ENCODE measurements at regions not wholly inside any gene's neighbourhood (a gene's known extent, or its start where the extent isn't known, plus 50 kb on each side); places are given as distances from the start of the nearest gene placed in this dataset.

GRCh38 chr18:38932752-38933151 is 1367.2 kb upstream of the CELF4 start:
- no peak overlapping the region for H3K4me3 ChIP-seq (ENCODE audit: low read depth, low read length)
- DNase-seq (ENCODE audit: low read depth) = no peak
- TF ChIP-seq POLR2A (IDR thresholded peaks at IDR 0.05; ENCODE audit: extremely low read depth, insufficient read length) (no peak), MAX (IDR thresholded peaks at IDR 0.05; ENCODE audit: low read depth, low read length) (no peak), MYC (IDR thresholded peaks at IDR 0.05; ENCODE audit: low read depth, low read length) (no peak), CTCF (IDR thresholded peaks at IDR 0.05; ENCODE audit: low read depth, low read length) (no peak)

- no peak for DNase-seq (ENCODE audit: low read depth)
- TF ChIP-seq MYC (IDR thresholded peaks at IDR 0.05; ENCODE audit: low read depth, low read length) (no peak), MAX (IDR thresholded peaks at IDR 0.05; ENCODE audit: low read depth, low read length) (no peak), POLR2A (IDR thresholded peaks at IDR 0.05; ENCODE audit: extremely low read depth, insufficient read length) (no peak), CTCF (IDR thresholded peaks at IDR 0.05; ENCODE audit: low read depth, low read length) (no peak)
- no peak overlapping the region for H3K4me3 ChIP-seq (ENCODE audit: low read depth, low read length)
These were observed 1366.1 kb upstream of the CELF4 start for GRCh38 chr18:38931754-38932050.

- H3K4me3 ChIP-seq (ENCODE audit: low read depth, low read length) = no peak overlapping the region
- TF ChIP-seq POLR2A (IDR thresholded peaks at IDR 0.05; ENCODE audit: extremely low read depth, insufficient read length) = no peak
- no peak for TF ChIP-seq MYC (IDR thresholded peaks at IDR 0.05; ENCODE audit: low read depth, low read length)
- no peak for TF ChIP-seq CTCF (IDR thresholded peaks at IDR 0.05; ENCODE audit: low read depth, low read length)
- no peak for TF ChIP-seq MAX (IDR thresholded peaks at IDR 0.05; ENCODE audit: low read depth, low read length)
- DNase-seq (ENCODE audit: low read depth) = no peak
These were observed 1365.5 kb upstream of the CELF4 start for GRCh38 chr18:38930881-38931753.

- DNase-seq (ENCODE audit: low read depth) = no peak
- TF ChIP-seq MAX (IDR thresholded peaks at IDR 0.05; ENCODE audit: low read depth, low read length) (no peak), MYC (IDR thresholded peaks at IDR 0.05; ENCODE audit: low read depth, low read length) (no peak), POLR2A (IDR thresholded peaks at IDR 0.05; ENCODE audit: extremely low read depth, insufficient read length) (no peak), CTCF (IDR thresholded peaks at IDR 0.05; ENCODE audit: low read depth, low read length) (no peak)
- H3K4me3 ChIP-seq (ENCODE audit: low read depth, low read length) = no peak overlapping the region
These were observed 1357.9 kb upstream of the CELF4 start for GRCh38 chr18:38923540-38923939.

GRCh38 chr18:38923126-38923525 is 1357.5 kb upstream of the CELF4 start:
- no peak overlapping the region for H3K4me3 ChIP-seq (ENCODE audit: low read depth, low read length)
- no peak for DNase-seq (ENCODE audit: low read depth)
- no peak for TF ChIP-seq MAX (IDR thresholded peaks at IDR 0.05; ENCODE audit: low read depth, low read length)
- no peak for TF ChIP-seq POLR2A (IDR thresholded peaks at IDR 0.05; ENCODE audit: extremely low read depth, insufficient read length)
- TF ChIP-seq CTCF (IDR thresholded peaks at IDR 0.05; ENCODE audit: low read depth, low read length) = no peak
- no peak for TF ChIP-seq MYC (IDR thresholded peaks at IDR 0.05; ENCODE audit: low read depth, low read length)
